Fibroblast of skin of scalp (primary cell): ENCODE measurements at regions not wholly inside any gene's neighbourhood (a gene's known extent, or its start where the extent isn't known, plus 50 kb on each side); places are given as distances from the start of the nearest gene placed in this dataset.

Source experiments
- DNase-seq: peaks from one replicate; pipeline ENCODE4 v3.0.0-alpha.2; 2013

DNA sequence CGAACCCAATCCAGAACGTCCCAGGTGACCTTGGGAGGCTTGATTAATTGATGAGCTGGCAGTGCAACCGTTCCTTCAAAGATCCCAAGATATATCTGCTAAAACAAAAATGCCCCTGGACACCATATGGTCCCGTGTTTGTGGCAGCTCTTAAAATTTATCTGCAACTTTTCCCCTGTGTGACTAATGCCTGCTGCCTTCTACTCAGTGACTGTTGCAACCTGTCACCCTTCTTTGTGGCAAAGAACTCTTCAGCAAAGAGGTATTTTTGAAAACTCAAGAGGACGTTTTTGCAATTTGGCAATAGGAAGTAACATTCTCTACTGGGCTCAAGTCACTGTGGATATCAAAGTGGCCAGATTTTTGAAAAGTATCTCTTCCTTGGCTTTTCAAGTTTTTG, 75.8 kb upstream of the SOD3 start:
- no peak for DNase-seq

DNA sequence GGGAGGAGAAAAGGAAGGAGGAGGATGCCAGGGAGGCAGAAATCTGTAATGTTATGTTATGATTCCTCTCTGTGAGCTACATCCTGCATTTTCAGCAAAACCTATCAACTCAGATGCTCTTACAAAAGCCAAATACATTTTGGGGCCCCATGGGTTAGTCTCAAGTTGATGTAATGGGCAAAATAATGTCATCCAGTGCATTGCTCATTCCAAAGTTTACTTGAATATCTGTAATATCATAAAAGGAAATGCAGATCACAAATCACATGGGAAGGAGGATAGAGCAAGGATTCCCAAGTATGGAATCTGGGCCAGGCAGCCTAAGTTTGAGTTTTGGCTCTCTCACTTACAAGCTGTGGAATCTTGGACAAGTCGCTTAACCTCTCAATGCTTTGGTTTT, 74.9 kb upstream of the SOD3 start:
- DNase-seq: no peak

DNA sequence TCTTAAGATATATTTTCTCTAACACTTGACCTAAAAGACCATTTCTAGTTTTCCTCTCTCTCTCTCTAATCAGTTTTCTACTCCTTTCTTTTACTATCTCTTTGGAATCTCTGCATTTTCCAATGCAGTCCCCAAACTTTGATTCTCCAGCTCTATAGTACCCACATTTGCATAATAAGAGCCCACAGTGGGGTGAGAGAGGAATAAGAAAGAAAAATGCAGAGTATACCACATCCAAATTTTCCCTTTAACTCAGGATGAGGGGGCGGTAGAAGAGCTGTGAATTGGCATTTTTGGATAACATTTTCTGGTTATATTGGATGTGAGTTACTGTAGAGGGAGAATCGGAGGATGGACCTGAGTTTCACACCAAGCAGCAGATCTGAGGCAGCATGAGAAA, 74.4 kb upstream of the SOD3 start:
- no peak for DNase-seq

DNA sequence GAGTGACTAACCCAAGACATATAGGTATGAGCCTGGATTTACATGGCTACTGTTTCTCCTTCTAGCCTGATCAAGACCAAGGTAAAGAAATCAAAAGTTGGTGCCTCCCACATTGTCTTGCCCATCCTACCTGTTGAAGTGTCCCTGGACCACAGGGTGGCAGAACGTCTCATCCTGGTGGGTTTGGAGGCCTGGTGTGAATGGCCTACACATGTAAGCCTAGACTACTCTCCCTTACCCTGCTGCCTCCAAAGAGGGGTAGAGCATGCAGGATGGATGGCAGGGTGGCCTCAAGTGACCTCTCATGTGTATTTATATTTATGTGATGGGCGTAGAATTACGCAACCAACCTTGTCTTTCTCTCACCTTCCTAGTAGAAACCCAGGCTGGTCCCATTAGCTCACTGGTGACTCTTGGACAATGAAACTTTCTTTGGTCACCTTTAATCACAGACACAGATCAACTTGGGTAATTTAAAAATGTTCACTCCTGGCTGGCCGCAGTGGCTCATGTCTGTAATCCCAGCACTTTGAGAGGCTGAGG, 73.3 kb upstream of the SOD3 start:
- DNase-seq: no peak

DNA sequence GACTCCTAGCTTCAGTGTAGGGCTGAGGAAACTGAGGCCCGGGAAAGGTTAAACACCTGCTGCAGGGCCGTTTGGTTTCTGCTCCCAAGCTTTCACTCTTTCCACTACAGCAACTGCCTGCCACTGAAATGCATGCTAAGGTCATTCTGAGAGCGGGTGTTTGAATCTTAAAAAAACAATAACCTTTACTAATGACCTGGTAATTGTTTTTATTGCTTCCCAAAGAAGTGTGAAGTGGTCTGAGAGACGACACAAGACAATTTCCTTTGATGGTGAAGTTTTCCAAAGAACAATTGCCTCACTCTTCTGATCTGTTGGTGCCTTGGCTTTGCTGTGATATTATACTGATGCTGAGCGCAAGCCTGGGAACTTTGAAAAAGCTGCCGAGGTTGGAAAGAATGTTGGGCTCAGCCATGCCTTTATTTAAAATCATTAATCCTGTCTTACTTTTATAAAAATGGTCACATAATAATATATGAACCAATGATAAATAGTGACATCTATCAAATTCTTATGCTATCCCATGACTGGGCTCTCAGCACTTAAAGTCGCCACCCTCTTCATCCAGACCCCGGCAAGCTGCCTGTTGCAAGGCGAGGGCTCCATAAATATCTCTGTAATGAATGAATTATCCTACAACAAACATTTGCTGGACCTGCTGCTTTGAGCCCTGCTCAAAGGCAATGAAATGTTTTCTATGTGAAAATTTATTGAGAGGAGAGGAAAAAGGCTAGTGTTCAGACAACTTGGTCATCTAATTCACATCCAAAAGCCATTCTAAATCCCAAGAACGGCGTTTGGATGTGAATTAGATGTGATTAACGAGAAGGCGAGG, 67.8 kb upstream of the SOD3 start:
- no peak for DNase-seq

DNA sequence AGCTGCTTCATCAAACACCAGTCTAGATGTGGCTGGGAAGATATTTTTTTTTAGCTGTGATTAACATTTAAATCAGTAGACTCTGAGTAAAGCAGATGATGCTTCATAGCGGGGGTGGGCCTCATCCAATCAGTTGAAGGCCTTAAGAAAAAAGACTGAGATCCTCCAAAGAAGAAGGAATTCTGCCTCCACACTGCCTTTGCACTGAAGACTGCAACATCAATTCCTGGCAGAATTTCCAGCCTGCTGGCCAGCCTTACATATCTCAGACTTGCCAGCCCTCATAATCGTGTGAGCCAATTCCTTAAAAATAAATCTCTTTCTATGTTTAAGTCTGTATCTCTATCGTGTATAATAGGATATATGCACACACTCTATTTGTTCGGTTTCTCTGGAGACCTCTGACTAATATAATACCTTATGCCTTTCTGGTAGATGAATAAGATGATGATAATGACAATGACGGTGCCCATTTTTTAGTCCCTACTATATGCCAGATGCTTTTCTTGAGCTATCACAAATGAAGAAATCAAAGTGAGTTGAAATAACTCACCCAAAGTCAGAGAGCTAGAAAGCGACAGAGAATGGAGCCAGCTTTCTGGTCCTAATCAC, 66.1 kb upstream of the SOD3 start:
- DNase-seq: no peak

DNA sequence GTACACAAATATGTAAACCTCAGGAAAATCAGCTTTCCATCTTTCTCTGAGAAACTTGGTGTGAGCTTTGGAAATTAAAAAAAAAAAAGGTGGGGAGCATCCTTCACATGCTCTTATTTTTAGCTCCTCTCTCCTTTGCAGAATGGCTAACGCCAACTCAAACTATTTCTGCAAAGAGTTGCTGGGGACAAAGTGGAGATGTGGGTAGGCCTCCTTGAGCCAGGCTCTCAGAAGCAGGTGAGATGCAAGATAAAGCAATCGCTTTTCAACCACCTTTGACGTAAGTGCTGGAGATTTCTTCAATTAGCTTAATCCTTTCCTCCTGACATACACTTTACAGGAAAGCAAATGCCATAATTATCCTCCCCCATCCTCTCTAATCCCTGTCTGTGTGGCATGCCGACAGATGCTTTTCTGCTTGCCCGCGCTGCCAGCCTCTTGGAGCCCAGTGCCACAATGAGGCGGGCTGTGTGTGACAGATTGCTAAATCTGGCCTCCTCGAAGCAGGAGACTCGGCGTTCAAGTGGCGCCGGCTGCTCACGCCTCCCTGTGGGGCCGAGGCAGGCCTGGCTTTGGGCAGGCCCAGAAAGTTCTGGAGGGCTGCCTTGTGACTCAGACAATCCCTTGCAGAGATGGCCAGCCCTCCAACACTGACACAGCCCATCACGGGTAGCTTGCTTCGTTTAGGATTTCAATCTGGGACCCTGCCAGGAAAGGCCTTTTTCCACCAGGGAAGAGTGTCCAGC, 64.9 kb upstream of the SOD3 start:
- DNase-seq: peak; percentile 53

DNA sequence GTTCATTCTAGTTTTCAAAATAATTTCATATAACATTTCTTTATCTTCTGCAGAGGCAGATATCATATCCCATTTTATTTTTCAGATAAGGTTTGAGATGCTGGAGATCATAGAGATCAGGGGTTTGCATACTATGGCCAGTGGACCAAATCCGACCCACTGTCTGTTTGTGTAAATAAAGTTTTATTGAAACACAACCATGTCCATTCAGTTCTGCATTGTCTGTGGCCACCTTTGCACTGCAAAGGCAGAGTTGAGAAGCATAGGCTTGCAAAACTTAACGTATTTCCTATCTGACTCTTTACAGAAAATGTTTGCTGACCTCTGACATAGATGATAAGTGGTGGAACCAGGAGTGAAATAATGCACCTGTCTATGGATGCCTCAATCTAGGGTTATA, 63.9 kb upstream of the SOD3 start:
- DNase-seq: no peak

DNA sequence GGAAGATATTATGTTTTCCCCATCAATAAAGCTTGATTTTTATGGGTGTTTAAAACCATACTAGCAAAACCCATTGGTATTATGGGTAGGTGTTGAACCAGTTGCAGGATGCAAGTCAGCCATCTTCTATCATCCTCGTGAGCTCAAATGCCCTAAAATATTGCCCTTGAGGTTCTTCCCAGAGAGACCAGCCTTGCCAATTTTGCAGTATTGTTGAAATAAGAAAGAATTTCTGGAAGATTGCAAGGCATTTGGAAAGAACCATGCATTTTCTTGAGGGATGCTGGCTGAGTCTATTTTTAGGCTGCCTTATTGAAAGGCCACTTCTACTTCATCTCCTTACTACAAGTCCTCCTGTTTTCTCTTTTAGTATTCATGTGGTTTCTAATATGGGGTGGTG, 60.9 kb upstream of the SOD3 start:
- no peak for DNase-seq

DNA sequence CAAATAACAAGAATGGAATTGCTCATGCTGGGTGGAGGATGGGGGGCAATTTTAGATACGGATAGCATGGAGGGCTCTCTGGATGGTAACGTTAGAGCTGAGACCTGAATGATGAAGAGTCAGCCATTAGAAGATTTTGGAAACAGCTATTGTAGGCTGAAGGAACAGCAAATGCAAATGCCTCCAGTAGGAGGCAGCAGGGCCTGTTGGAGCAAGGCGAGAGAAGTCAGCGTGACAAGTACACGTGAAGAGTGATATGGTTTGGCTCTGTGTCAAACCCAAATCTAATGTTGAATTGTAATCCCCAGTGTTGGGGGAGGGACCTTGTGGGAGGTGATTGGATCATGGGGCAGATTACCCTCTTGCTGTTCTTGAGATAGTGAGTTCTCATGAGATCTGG, 59.3 kb upstream of the SOD3 start:
- DNase-seq: peak; percentile 28

DNA sequence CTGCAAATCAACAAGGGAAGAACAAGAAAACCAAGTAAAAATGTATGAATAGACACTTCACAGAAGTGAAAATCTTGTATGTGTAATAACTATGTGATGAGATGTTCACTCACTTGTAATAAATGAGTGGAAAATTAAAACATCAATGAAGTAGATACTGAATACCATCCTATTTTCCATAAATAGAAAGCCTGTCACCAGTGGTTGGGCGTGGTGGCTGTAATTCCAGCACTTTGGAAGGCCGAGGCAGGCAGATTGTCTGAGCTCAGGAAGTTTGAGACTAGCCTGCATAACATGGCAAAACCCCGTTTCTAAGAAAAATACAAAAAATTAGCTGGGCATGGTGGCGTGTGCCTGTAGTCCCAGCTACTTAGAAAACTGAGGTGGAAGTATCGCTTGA, 53.5 kb upstream of the SOD3 start:
- no peak for DNase-seq

DNA sequence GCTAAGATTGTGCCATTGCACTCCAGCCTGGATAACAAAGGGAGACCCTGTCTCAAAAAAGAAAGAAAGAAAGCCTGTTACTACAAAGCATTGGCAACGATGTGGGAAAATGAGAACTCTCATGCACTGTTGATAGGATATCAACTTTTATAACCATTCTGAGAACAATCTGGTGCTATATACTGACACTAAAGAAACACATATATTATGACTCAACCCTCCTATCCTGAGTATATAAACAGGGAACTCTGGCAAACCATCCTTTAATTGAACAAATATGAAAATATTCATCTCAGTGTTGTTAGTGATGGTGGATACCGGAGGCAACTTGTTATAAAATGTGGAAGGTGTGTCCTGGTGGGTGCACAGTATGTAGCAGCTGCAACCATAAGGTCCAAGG, 53.0 kb upstream of the SOD3 start:
- DNase-seq: no peak

DNA sequence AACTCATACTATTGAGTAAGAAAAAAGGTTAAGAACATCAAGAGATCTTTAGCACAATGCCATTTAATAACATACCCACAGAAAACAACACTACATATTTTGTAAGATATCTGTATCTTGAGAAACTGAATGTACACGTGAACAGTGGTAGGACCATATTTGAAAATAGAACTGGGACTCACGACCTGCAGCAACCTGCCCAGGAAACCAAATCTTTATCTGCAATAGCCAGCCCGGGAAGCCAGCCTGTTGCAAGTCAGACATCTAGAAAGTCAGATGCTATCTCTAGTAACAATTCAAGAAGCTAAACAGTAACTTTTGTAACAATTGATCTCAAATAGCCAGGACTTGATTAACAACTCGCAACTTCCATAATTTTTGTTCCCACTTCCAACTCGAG, 52.6 kb upstream of the SOD3 start:
- DNase-seq: no peak

DNA sequence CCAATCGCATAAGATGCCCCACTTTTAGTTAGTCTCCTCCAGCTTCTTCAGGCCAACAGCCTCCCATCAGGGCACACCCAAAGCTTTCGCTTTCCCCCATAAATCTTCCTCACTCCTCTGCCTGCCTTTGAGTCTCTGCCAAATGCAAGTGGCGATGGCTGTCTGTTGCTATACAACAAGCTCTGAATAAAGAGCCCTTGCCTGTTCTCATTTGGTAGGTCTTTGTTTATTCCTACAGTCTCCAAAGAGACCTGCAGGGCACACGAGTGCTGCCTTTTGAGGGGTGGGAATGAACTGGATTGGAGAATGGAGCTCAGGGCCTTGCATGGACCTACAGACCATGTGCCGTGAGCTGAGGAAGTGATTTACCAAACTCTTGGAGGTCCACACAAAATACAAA, 52.2 kb upstream of the SOD3 start:
- DNase-seq: no peak

DNA sequence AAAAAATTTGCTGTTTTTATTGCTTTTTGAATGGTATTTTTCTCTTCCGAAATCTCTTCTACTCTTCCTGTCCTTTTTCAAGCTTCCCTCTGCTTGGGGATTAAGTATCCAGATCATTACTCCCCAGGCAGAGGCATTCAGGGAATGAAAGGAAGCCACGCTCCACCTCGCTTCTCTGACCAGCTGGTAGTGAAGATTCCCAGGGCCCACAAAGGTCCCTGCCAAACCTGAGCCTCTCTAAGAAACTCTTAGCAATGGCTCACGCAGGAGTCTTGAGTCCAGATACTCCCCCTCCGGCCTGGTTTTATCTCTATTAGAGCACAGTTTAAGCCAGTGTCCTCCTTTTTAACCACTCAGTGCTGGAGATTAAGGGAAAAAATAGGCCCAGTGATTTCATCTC, 51.4 kb upstream of the SOD3 start:
- DNase-seq: peak; percentile 20

DNA sequence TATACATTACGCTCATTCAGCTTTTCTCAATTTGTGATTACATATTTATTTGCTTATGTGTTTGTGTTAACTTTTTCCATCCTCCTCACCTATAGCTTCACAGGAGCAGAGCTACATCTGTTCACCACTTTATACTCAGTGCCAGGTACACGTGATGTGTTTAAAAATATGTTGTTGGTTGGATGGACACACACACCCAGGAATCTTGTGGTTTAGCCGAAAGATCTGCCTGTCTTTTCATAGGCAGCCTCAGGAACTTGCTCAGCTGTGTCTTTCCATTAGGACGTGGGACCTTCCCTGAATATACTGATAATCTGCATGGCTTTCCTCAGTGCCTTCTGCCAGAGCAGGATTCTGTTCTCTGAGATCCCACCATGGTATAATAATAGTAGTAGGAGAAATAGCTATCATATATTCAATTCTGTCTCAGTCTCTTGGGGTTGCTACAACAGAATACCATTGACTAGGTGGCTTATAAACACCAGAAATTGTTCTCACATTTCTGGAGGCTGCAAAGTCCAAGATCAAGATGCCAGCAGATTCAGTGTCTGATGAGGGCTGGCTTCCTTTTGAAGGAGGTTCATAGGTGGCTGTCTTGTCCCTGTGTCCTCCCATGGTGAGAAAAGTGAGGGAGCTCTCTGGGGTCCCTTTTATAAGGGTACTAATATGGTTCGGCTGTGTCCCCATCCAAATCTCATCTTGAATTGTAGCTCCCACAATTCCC, 50.0 kb upstream of the SOD3 start:
- DNase-seq: no peak
